Stomach smooth muscle (tissue), 2 donors: ENCODE measurements at regions not wholly inside any gene's neighbourhood (a gene's known extent, or its start where the extent isn't known, plus 50 kb on each side); places are given as distances from the start of the nearest gene placed in this dataset.

Source experiments
- H3K27ac ChIP-seq: one replicate; pipeline ENCODE4 v1.7.0; 2013; ENCODE audit warnings: mild to moderate bottlenecking, low read length, inconsistent platforms
- H3K27me3 ChIP-seq, 2 donors: one replicate each; pipeline ENCODE4 v1.7.0; 2013; ENCODE audit warnings: low read length in 2 of 2; ENCODE audit not compliant: insufficient read depth in 2 of 2, control insufficient read depth in 1 of 2
- H3K36me3 ChIP-seq, 2 donors: one replicate each; pipeline ENCODE4 v1.7.0; 2013; ENCODE audit warnings: low read length in 2 of 2; ENCODE audit not compliant: control insufficient read depth in 2 of 2, insufficient read depth in 2 of 2
- H3K4me1 ChIP-seq: one replicate; pipeline ENCODE4 v1.7.0; 2013; ENCODE audit warnings: low read length; ENCODE audit not compliant: control insufficient read depth, insufficient read depth
- H3K4me3 ChIP-seq, 2 donors: one replicate each; pipeline ENCODE4 v1.7.0; 2013; ENCODE audit warnings: low read length in 2 of 2
- H3K9ac ChIP-seq, 2 donors: one replicate each; pipeline ENCODE4 v1.7.0; 2013; ENCODE audit warnings: low read length in 2 of 2, mild to moderate bottlenecking in 1 of 2
- H3K9me3 ChIP-seq, 2 donors: one replicate each; pipeline ENCODE4 v1.7.0; 2013; ENCODE audit warnings: low read length in 2 of 2; ENCODE audit not compliant: control insufficient read depth in 2 of 2
- donor health status: healthy.
- donor health status: Pancreatic carcinoma.

DNA sequence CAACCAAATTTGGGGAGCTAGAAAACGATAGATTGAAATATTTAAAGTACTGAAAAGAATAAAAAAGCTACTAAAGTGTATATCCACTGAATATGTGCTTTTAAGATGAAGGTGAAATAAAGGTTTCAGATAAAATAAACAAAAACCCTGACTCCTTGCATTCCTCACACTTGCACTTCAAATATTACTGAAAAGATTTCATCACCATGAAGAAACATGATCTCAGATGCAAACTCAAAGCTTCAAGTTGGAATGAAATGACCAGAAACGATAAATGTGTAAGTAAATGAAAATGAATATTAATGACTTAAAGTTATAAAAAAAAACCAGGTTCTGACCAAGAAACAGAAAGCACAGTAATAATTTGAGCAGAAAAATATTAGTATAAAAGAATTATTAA, 1246.0 kb upstream of the ACVR2A start:
- Histone ChIP-seq H3K4me1 (no peaks in the 10 kb centered on the region), H3K9me3 (no peaks in the 10 kb centered on the region), H3K9ac (no peak overlapping the region), H3K36me3 (no peaks in the 10 kb centered on the region), H3K27me3 (no peaks in the 10 kb centered on the region), H3K4me3 (no peak overlapping the region), H3K27ac (no peak overlapping the region)

DNA sequence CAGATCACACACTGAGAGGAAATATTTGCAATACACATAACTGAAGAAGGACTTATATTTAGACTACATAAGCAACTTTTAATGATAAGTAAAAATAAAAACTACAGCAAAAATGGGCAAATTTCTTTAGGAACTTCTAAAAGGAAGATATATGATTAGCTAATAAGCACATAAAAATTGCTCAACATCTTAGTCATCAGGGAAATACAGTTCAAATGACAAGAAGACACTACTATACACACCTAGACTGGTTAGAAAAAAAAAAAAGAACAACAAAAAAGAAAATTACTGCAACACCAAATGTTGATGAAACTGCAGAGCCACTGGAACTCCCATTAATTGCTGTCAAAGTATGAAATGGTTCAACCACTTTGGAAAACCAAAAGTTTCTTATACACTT, 1247.5 kb upstream of the ACVR2A start:
- Histone ChIP-seq H3K27me3 (no peaks in the 10 kb centered on the region), H3K9me3 (no peaks in the 10 kb centered on the region), H3K27ac (no peak overlapping the region), H3K4me3 (no peak overlapping the region), H3K36me3 (no peaks in the 10 kb centered on the region), H3K4me1 (no peaks in the 10 kb centered on the region), H3K9ac (no peak overlapping the region)

GRCh38 chr2:146591908-146592307, 1252.9 kb upstream of the ACVR2A start:
- H3K9ac ChIP-seq, result no peak overlapping the region
- H3K27ac ChIP-seq, result no peak overlapping the region
- no peaks in the 10 kb centered on the region for H3K9me3 ChIP-seq
- H3K4me1 ChIP-seq, result no peaks in the 10 kb centered on the region
- no peaks in the 10 kb centered on the region for H3K36me3 ChIP-seq
- H3K4me3 ChIP-seq, result no peak overlapping the region
- H3K27me3 ChIP-seq, result no peaks in the 10 kb centered on the region

GRCh38 chr2:146587291-146587713, 1257.5 kb upstream of the ACVR2A start:
- H3K4me1 ChIP-seq, result no peaks in the 10 kb centered on the region
- no peaks in the 10 kb centered on the region for H3K36me3 ChIP-seq
- no peaks in the 10 kb centered on the region for H3K9me3 ChIP-seq
- no peak overlapping the region for H3K9ac ChIP-seq
- H3K4me3 ChIP-seq, result no peak overlapping the region
- H3K27ac ChIP-seq, result no peak overlapping the region
- H3K27me3 ChIP-seq, result no peaks in the 10 kb centered on the region

- Histone ChIP-seq H3K4me3 (no peak overlapping the region), H3K9ac (no peak overlapping the region), H3K4me1 (no peaks in the 10 kb centered on the region), H3K9me3 (no peaks in the 10 kb centered on the region), H3K27ac (no peak overlapping the region), H3K36me3 (no peaks in the 10 kb centered on the region), H3K27me3 (no peaks in the 10 kb centered on the region)
Observed at GRCh38 chr2:146584316-146584715, 1260.5 kb upstream of the ACVR2A start.

DNA sequence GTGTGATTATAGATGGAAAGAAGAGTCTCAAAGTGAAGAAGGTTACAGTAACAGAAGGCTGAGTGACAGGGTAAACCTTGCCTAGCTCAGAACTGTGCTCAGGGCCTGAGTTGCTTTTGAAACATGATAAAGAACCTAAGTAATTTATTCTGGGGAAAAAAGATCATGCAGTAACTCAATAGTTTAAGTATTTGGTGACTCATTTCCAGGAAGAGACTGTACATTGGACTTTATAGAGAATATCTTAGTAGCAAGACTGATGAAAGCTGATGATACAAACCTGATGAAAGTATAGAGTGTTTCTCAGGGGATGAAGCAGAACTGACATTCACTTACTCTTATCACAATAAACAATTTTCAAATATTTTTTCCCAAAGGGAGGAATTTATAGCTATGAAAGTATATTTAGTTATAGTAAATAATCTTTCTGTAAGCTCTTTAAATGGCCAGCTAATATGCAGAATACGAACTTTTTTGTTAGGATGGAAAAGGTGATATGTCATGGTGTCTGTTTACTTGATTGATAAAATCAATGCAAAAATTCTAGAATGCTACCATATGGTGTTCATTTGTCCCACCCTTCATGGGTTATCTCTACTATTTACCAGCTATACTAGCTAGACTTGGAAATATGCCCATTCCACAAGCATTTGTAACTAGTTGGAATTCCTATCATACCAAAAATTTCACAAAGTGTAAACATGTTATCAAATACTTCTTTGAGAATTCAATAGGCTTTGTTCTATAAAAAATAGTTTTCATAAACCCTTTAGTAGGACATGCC, 1265.5 kb upstream of the ACVR2A start:
- Histone ChIP-seq H3K27ac (no peak overlapping the region), H3K9ac (no peak overlapping the region), H3K4me3 (no peak overlapping the region), H3K27me3 (no peaks in the 10 kb centered on the region), H3K36me3 (no peaks in the 10 kb centered on the region), H3K9me3 (no peaks in the 10 kb centered on the region), H3K4me1 (no peaks in the 10 kb centered on the region)

- Histone ChIP-seq H3K36me3 (no peaks in the 10 kb centered on the region), H3K27ac (no peak overlapping the region), H3K9ac (no peak overlapping the region), H3K4me3 (no peak overlapping the region), H3K9me3 (no peaks in the 10 kb centered on the region), H3K27me3 (no peaks in the 10 kb centered on the region), H3K4me1 (no peaks in the 10 kb centered on the region)
Observed at GRCh38 chr2:146576339-146577111, 1268.3 kb upstream of the ACVR2A start.

DNA sequence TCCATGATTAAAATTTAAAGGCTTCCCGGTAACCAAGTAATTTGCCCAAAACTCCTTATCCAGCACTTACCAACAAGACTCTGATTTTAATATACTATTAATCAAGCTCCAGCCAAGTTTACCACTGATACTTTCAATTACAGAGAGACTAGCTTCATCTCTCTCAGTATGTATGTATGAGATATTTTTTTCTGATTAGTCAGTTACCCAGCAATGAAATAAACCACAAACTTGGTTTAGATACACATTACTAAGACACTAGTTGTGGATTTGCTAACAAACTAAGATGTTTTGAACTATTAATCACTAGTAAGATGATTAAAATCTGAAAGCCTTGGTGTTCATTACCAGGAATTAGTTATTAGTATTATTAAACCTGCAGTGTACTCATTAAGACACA, 1272.2 kb upstream of the ACVR2A start:
- H3K27me3 ChIP-seq, result no peaks in the 10 kb centered on the region
- no peaks in the 10 kb centered on the region for H3K36me3 ChIP-seq
- no peaks in the 10 kb centered on the region for H3K4me1 ChIP-seq
- H3K27ac ChIP-seq, result no peak overlapping the region
- H3K9me3 ChIP-seq, result no peaks in the 10 kb centered on the region
- no peak overlapping the region for H3K4me3 ChIP-seq
- no peak overlapping the region for H3K9ac ChIP-seq

GRCh38 chr2:146561996-146562395, 1282.8 kb upstream of the ACVR2A start:
- no peak overlapping the region for H3K9ac ChIP-seq
- no peak overlapping the region for H3K4me3 ChIP-seq
- no peak overlapping the region for H3K27ac ChIP-seq
- H3K4me1 ChIP-seq, result no peaks in the 10 kb centered on the region
- no peaks in the 10 kb centered on the region for H3K36me3 ChIP-seq
- H3K9me3 ChIP-seq, result no peaks in the 10 kb centered on the region
- no peaks in the 10 kb centered on the region for H3K27me3 ChIP-seq

GRCh38 chr2:146547236-146547635, 1297.6 kb upstream of the ACVR2A start:
- no peaks in the 10 kb centered on the region for H3K36me3 ChIP-seq
- H3K4me3 ChIP-seq, result no peak overlapping the region

GRCh38 chr2:146544701-146545100, 1300.1 kb upstream of the ACVR2A start:
- Histone ChIP-seq H3K4me1 (no peaks in the 10 kb centered on the region), H3K36me3 (no peaks in the 10 kb centered on the region), H3K27ac (no peak overlapping the region), H3K27me3 (no peaks in the 10 kb centered on the region), H3K9me3 (no peaks in the 10 kb centered on the region), H3K9ac (no peak overlapping the region), H3K4me3 (no peak overlapping the region)

More at GRCh38 chr2:146547236-146547635, 1297.6 kb upstream of the ACVR2A start:
- Histone ChIP-seq H3K4me1 (no peaks in the 10 kb centered on the region), H3K9me3 (no peaks in the 10 kb centered on the region), H3K27ac (no peak overlapping the region), H3K27me3 (no peaks in the 10 kb centered on the region), H3K9ac (no peak overlapping the region)
